ENCODE measurements at regions not wholly inside any gene's neighbourhood (a gene's known extent, or its start where the extent isn't known, plus 50 kb on each side); places are given as distances from the start of the nearest gene placed in this dataset.
A peak's percentile ranks its signal among the peaks of the same experiment; 100 is the strongest.

GRCh38 chr5:145484158-145484557 lies 351.0 kb downstream of the PRELID2 start:
- peak; percentile 80 for DNase-seq (ENCODE audit: low read depth)
- H3K4me3 ChIP-seq (ENCODE audit: low read depth, low read length) = no peak overlapping the region
- TF ChIP-seq, protein P1, sequence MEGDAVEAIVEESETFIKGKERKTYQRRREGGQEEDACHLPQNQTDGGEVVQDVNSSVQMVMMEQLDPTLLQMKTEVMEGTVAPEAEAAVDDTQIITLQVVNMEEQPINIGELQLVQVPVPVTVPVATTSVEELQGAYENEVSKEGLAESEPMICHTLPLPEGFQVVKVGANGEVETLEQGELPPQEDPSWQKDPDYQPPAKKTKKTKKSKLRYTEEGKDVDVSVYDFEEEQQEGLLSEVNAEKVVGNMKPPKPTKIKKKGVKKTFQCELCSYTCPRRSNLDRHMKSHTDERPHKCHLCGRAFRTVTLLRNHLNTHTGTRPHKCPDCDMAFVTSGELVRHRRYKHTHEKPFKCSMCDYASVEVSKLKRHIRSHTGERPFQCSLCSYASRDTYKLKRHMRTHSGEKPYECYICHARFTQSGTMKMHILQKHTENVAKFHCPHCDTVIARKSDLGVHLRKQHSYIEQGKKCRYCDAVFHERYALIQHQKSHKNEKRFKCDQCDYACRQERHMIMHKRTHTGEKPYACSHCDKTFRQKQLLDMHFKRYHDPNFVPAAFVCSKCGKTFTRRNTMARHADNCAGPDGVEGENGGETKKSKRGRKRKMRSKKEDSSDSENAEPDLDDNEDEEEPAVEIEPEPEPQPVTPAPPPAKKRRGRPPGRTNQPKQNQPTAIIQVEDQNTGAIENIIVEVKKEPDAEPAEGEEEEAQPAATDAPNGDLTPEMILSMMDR (IDR thresholded peaks at IDR 0.05; ENCODE audit: insufficient read depth, low read length) = no peak

- TF ChIP-seq, protein P1 (IDR thresholded peaks at IDR 0.05; ENCODE audit: insufficient read depth, low read length) = no peak
- DNase-seq (ENCODE audit: low read depth) = peak; percentile 59
- H3K4me3 ChIP-seq (ENCODE audit: low read depth, low read length) = no peak overlapping the region
Observed at GRCh38 chr5:145483212-145483611, 351.9 kb downstream of the PRELID2 start.

DNA sequence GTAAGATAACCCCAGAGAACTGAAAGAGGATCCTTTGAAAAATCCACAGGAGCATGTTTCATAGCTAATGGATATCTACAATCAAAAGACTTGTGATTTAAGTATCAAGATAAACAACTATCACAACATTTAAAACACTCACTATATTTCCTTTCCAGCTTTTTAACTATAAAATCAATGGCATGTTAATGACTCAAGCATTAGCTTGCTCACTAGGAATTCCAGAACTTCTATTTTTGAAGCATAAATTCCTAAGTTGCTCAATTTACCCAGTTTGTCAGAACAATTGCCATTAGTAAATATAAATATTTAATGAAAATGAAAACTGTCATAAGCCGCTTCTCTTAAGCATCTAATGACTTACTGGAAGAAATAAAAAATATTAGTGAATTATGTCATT lies 355.3 kb downstream of the PRELID2 start:
- TF ChIP-seq, protein P1 (IDR thresholded peaks at IDR 0.05; ENCODE audit: insufficient read depth, low read length) = no peak
- no peak overlapping the region for H3K4me3 ChIP-seq (ENCODE audit: low read depth, low read length)
- DNase-seq (ENCODE audit: low read depth) = peak; percentile 43

- no peak overlapping the region for H3K4me3 ChIP-seq (ENCODE audit: low read depth, low read length)
- no peak for DNase-seq (ENCODE audit: low read depth)
- TF ChIP-seq, protein P1 (IDR thresholded peaks at IDR 0.05; ENCODE audit: insufficient read depth, low read length) = no peak
Observed at GRCh38 chr5:145479271-145479670, 355.9 kb downstream of the PRELID2 start.

DNA sequence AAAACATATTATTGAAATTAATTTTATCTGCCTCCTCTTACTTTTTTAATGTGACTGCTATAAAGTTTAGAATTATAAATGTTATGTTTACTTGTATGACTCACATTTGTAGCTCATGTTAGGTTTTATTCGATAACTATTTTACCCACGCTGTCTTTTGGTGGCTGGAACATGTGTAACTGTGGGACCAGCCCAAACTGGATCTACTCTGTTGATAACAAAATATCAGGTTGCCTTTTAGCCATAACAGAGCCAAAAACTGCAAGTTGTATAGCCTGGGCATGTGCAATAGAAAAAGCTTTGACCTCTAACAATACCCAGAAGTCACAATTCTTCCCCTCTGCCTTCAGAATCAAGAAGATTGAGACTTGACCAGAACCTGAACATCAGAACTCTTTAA lies 356.5 kb downstream of the PRELID2 start:
- TF ChIP-seq, protein P1 (IDR thresholded peaks at IDR 0.05; ENCODE audit: insufficient read depth, low read length) = no peak
- DNase-seq (ENCODE audit: low read depth) = peak; percentile 57

DNA sequence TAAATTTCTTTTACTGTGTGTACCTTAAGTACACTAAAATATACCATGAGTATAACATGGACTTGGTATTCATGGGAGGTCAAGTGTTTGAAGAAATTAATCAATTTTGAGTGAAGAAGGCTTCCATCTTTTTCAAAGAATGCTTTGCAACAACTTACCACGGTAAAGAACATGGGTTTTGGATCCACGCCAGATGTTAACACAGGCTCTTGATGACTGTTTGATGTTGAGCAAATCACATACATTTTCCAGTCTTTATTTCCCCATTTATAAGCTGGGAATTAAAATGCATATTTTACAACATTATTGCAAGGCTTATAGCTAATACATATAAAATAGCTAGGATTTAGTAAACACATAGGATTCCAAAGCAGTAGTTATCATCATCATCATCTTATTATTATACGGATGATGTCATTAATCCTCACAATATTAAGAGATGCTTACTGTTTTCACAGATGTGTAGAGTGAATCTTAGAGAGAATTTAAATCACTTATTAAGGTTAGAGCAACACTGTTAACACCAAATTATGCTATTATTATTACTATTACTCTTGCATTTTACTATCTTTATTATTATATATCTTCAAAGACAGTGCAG lies 362.0 kb downstream of the PRELID2 start:
- no peak for DNase-seq (ENCODE audit: low read depth)
- TF ChIP-seq, protein P1 (IDR thresholded peaks at IDR 0.05; ENCODE audit: insufficient read depth, low read length) = no peak
- no peak overlapping the region for H3K4me3 ChIP-seq (ENCODE audit: low read depth, low read length)

More for the DNA sequence above, 356.5 kb downstream of the PRELID2 start:
- no peak overlapping the region for H3K4me3 ChIP-seq (ENCODE audit: low read depth, low read length)
